Umbilical cord (tissue), 1 donor: ENCODE measurements at regions not wholly inside any gene's neighbourhood (a gene's known extent, or its start where the extent isn't known, plus 50 kb on each side); places are given as distances from the start of the nearest gene placed in this dataset.
"Not testable (repeated sequence)": the region's sequence is repeated elsewhere in the genome, so short reads cannot be mapped to it uniquely, and the experiment has no call there.

Experiments used
- DNase-seq: peaks from one replicate; pipeline ENCODE4 v3.0.0-alpha.2; 2015; ENCODE audit warnings: low spot score

GRCh38 chr7:101708223-101708622 is 79.1 kb upstream of the MYL10 start:
- DNase-seq: no peak

- DNase-seq: no peak
These were observed 83.6 kb upstream of the MYL10 start for GRCh38 chr7:101712652-101713051.

- DNase-seq: no peak
These were observed 85.0 kb upstream of the MYL10 start for GRCh38 chr7:101714097-101714496.

- DNase-seq: peak; percentile 85
These were observed 88.7 kb upstream of the MYL10 start for GRCh38 chr7:101717628-101718357.

GRCh38 chr7:101718363-101719122 is 89.4 kb upstream of the MYL10 start:
- no peak for DNase-seq

- no peak for DNase-seq
These were observed 90.0 kb upstream of the MYL10 start for GRCh38 chr7:101719123-101719470.

GRCh38 chr7:101720324-101720723 is 91.2 kb upstream of the MYL10 start:
- no peak for DNase-seq

- DNase-seq: no peak
These were observed 93.2 kb upstream of the MYL10 start for GRCh38 chr7:101722247-101722646.

GRCh38 chr7:101723835-101724234 is 93.6 kb upstream of the CUX1 start:
- no peak for DNase-seq

GRCh38 chr7:101724957-101725356 is 92.5 kb upstream of the CUX1 start:
- no peak for DNase-seq

GRCh38 chr7:101725921-101726320 is 91.5 kb upstream of the CUX1 start:
- no peak for DNase-seq

- no peak for DNase-seq
These were observed 90.2 kb upstream of the CUX1 start for GRCh38 chr7:101727184-101727583.

GRCh38 chr7:101728128-101728527 is 89.3 kb upstream of the CUX1 start:
- DNase-seq: no peak

GRCh38 chr7:101728873-101729240 is 88.6 kb upstream of the CUX1 start:
- DNase-seq: not testable (repeated sequence)

GRCh38 chr7:101729241-101729883 is 88.1 kb upstream of the CUX1 start:
- peak; percentile 97 for DNase-seq

- DNase-seq: no peak
These were observed 85.8 kb upstream of the CUX1 start for GRCh38 chr7:101731502-101732084.

- DNase-seq: peak; percentile 83
These were observed 83.5 kb upstream of the CUX1 start for GRCh38 chr7:101733713-101734475.

- DNase-seq: no peak
These were observed 81.3 kb upstream of the CUX1 start for GRCh38 chr7:101736084-101736483.

GRCh38 chr7:101739775-101740398 is 77.5 kb upstream of the CUX1 start:
- no peak for DNase-seq

GRCh38 chr7:101740981-101741725 is 76.3 kb upstream of the CUX1 start:
- no peak for DNase-seq
